Liver (tissue), 8 donors: ENCODE measurements at regions not wholly inside any gene's neighbourhood (a gene's known extent, or its start where the extent isn't known, plus 50 kb on each side); places are given as distances from the start of the nearest gene placed in this dataset.

Experiments used
- DNase-seq: peaks from one replicate; pipeline ENCODE4 v3.0.0-alpha.2; 2017; ENCODE audit warnings: low spot score
- H3K27ac ChIP-seq, 2 donors: one replicate each; pipeline ENCODE4 v1.7.0; 2013; ENCODE audit warnings: inconsistent platforms in 2 of 2, low read length in 2 of 2, control low read depth in 1 of 2, low read depth in 1 of 2, mild to moderate bottlenecking in 1 of 2
- H3K27me3 ChIP-seq, 4 donors: one replicate each; pipeline versions ENCODE4 v1.6.1 to v1.7.0; 2013; ENCODE audit warnings: low read length in 3 of 4, inconsistent platforms in 1 of 4, mild to moderate bottlenecking in 1 of 4, moderate library complexity in 1 of 4; ENCODE audit not compliant: control insufficient read depth in 4 of 4, insufficient read depth in 4 of 4
- H3K36me3 ChIP-seq, 4 donors: one replicate each; pipeline versions ENCODE4 v1.6.1 to v1.7.0; 2013; ENCODE audit warnings: low read length in 3 of 4, mild to moderate bottlenecking in 3 of 4, low read depth in 1 of 4, moderate library complexity in 1 of 4; ENCODE audit not compliant: control insufficient read depth in 4 of 4, insufficient read depth in 3 of 4
- H3K4me1 ChIP-seq, 4 donors: one replicate each; pipeline versions ENCODE4 v1.6.1 to v1.7.0; 2013; ENCODE audit warnings: low read length in 3 of 4, mild to moderate bottlenecking in 3 of 4, moderate library complexity in 1 of 4; ENCODE audit not compliant: control insufficient read depth in 4 of 4, insufficient read depth in 4 of 4
- H3K4me3 ChIP-seq, 3 donors: one replicate each; pipeline versions ENCODE4 v1.6.1 to v1.7.0; 2013; ENCODE audit warnings: low read length in 3 of 3, control low read depth in 1 of 3, low read depth in 1 of 3, mild to moderate bottlenecking in 1 of 3
- H3K9ac ChIP-seq, 2 donors: one replicate each; pipeline ENCODE4 v1.7.0; 2013; ENCODE audit warnings: low read length in 2 of 2, mild to moderate bottlenecking in 2 of 2, moderate library complexity in 2 of 2, control low read depth in 1 of 2, low read depth in 1 of 2
- H3K9me3 ChIP-seq, 4 donors: one replicate each; pipeline versions ENCODE4 v1.6.1 to v1.7.0; 2013; ENCODE audit warnings: low read length in 3 of 4; ENCODE audit not compliant: control insufficient read depth in 4 of 4
- EGR1 ChIP-seq, 2 donors: IDR thresholded peaks; 2 replicates each; pipeline ENCODE4 v1.6.1; 2016 to 2018; ENCODE audit warnings: antibody characterized with exemption in 2 of 2, low read depth in 2 of 2
- FOXA1 ChIP-seq: IDR thresholded peaks from 2 replicates; pipeline ENCODE4 v1.6.1; 2016; ENCODE audit warnings: antibody characterized with exemption
- FOXA2 ChIP-seq: IDR thresholded peaks from 2 replicates; pipeline ENCODE4 v1.6.1; 2016; ENCODE audit warnings: antibody characterized with exemption
- GABPA ChIP-seq, 2 donors: IDR thresholded peaks in 1 of 2; conservative IDR thresholded peaks in 1 of 2; 2 replicates each; pipeline ENCODE4 v1.6.1; 2016; ENCODE audit warnings: antibody characterized with exemption in 2 of 2, mild to moderate bottlenecking in 1 of 2, moderate library complexity in 1 of 2
- HNF4A ChIP-seq, 2 donors: conservative IDR thresholded peaks; 2 replicates each; pipeline ENCODE4 v1.6.1; 2016; ENCODE audit warnings: antibody characterized with exemption in 2 of 2, mild to moderate bottlenecking in 2 of 2
- HNF4G ChIP-seq: IDR thresholded peaks from 2 replicates; pipeline ENCODE4 v1.6.1; 2016; ENCODE audit warnings: antibody characterized with exemption
- JUND ChIP-seq, 2 donors: IDR thresholded peaks; 2 replicates each; pipeline ENCODE4 v1.6.1; 2016; ENCODE audit warnings: antibody characterized with exemption in 2 of 2
- NR2F2 ChIP-seq: IDR thresholded peaks from 2 replicates; pipeline ENCODE4 v1.6.1; 2016; ENCODE audit warnings: antibody characterized with exemption
- RAD21 ChIP-seq, 2 donors: IDR thresholded peaks; 2 replicates each; pipeline ENCODE4 v1.6.1; 2016; ENCODE audit warnings: antibody characterized with exemption in 2 of 2, mild to moderate bottlenecking in 2 of 2
- RXRA ChIP-seq, 2 donors: IDR thresholded peaks; 2 replicates each; pipeline ENCODE4 v1.6.1; 2017 to 2018; ENCODE audit warnings: antibody characterized with exemption in 2 of 2, mild to moderate bottlenecking in 1 of 2
- SP1 ChIP-seq: IDR thresholded peaks from 2 replicates; pipeline ENCODE4 v1.6.1; 2018; ENCODE audit warnings: antibody characterized with exemption, mild to moderate bottlenecking
- TAF1 ChIP-seq: conservative IDR thresholded peaks from 2 replicates; pipeline ENCODE4 v1.6.1; 2016; ENCODE audit warnings: antibody characterized with exemption, mild to moderate bottlenecking
- YY1 ChIP-seq: IDR thresholded peaks from 2 replicates; pipeline ENCODE4 v1.6.1; 2016; ENCODE audit warnings: antibody characterized with exemption, mild to moderate bottlenecking
- WGBS: extraction: QIAGEN DNeasy Blood & Tissue Kit; methylation state at CpG from one replicate; pipeline ENCODE4 v1.1.7; 2013; 5-methylcytosine and 5-hydroxymethylcytosine counted together
- TF ChIP-seq, protein P1 (sequence below): IDR thresholded peaks from 2 replicates; pipeline ENCODE4 v1.6.1; 2016; ENCODE audit warnings: antibody characterized with exemption, mild to moderate bottlenecking
- TF ChIP-seq, protein P2 (sequence below): IDR thresholded peaks from 2 replicates; pipeline ENCODE4 v1.6.1; 2016; ENCODE audit warnings: antibody characterized with exemption
- TF ChIP-seq, protein P3 (sequence below): fragments of 150-350 bp; IDR thresholded peaks from 2 replicates; pipeline ENCODE4 v1.5.1; 2017; ENCODE audit warnings: improper control_type of control experiment, low read depth, low read length; ENCODE audit not compliant: missing input control
- TF ChIP-seq, protein P4 (sequence below): IDR thresholded peaks from 2 replicates; pipeline ENCODE4 v1.6.1; 2016; ENCODE audit warnings: antibody characterized with exemption
- TF ChIP-seq, protein P5 (sequence below): IDR thresholded peaks from 2 replicates; pipeline ENCODE4 v1.6.1; 2016; ENCODE audit warnings: antibody characterized with exemption
- donor health status: healthy.
- donor health status: healthy.
- donor health status: healthy.
- donor health status: healthy.
- donor health status: healthy.

DNA sequence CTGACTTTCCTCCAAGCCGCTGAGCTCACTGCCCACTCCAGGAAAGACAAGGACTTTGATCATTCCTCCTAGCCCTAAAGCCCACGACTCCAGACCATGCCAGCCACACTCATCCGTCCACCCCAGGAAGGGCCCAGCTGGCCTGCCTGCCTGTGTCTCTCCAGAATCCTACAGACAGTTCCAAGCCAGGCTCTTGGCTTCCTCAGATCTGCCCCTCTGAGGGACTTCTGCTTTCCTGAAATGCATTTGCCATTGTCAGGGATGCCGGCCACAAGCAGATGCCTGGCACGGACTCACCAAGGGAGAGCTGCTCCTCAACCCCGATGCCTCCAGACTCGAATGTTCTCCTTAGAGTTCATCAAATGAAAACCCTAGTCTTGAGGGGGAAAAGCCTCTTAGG is 155.8 kb downstream of the OAT start:
- Histone ChIP-seq H3K4me3 (no peak overlapping the region), H3K4me1 (no peaks in the 10 kb centered on the region), H3K36me3 (no peaks in the 10 kb centered on the region), H3K27ac (no peak overlapping the region), H3K27me3 (no peaks in the 10 kb centered on the region), H3K9me3 (peaks cover 3 to 6% (median 5%) of the 10 kb centered on the region in 4 donors), H3K9ac (no peak overlapping the region)
- 74% methylated on average over 7 of the region's 7 CpGs for WGBS
- DNase-seq: no peak
- TF ChIP-seq, protein P1, sequence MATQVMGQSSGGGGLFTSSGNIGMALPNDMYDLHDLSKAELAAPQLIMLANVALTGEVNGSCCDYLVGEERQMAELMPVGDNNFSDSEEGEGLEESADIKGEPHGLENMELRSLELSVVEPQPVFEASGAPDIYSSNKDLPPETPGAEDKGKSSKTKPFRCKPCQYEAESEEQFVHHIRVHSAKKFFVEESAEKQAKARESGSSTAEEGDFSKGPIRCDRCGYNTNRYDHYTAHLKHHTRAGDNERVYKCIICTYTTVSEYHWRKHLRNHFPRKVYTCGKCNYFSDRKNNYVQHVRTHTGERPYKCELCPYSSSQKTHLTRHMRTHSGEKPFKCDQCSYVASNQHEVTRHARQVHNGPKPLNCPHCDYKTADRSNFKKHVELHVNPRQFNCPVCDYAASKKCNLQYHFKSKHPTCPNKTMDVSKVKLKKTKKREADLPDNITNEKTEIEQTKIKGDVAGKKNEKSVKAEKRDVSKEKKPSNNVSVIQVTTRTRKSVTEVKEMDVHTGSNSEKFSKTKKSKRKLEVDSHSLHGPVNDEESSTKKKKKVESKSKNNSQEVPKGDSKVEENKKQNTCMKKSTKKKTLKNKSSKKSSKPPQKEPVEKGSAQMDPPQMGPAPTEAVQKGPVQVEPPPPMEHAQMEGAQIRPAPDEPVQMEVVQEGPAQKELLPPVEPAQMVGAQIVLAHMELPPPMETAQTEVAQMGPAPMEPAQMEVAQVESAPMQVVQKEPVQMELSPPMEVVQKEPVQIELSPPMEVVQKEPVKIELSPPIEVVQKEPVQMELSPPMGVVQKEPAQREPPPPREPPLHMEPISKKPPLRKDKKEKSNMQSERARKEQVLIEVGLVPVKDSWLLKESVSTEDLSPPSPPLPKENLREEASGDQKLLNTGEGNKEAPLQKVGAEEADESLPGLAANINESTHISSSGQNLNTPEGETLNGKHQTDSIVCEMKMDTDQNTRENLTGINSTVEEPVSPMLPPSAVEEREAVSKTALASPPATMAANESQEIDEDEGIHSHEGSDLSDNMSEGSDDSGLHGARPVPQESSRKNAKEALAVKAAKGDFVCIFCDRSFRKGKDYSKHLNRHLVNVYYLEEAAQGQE: no peak
- TF ChIP-seq RAD21 (IDR thresholded peaks at IDR 0.05) (no peak), YY1 (no peak), FOXA2 (no peak), JUND (IDR thresholded peaks at IDR 0.05) (no peak), RXRA (IDR thresholded peaks at IDR 0.05) (no peak), TAF1 (no peak), HNF4A (conservative IDR thresholded peaks at IDR 0.05) (no peak), HNF4G (no peak), SP1 (no peak), NR2F2 (no peak), GABPA (IDR thresholded peaks at IDR 0.05 in 1 of 2, conservative IDR thresholded peaks at IDR 0.05 in 1 of 2) (no peak), EGR1 (IDR thresholded peaks at IDR 0.05; ENCODE audit: low read depth in 2 of 2) (no peak), FOXA1 (no peak)
- TF ChIP-seq, protein P2, sequence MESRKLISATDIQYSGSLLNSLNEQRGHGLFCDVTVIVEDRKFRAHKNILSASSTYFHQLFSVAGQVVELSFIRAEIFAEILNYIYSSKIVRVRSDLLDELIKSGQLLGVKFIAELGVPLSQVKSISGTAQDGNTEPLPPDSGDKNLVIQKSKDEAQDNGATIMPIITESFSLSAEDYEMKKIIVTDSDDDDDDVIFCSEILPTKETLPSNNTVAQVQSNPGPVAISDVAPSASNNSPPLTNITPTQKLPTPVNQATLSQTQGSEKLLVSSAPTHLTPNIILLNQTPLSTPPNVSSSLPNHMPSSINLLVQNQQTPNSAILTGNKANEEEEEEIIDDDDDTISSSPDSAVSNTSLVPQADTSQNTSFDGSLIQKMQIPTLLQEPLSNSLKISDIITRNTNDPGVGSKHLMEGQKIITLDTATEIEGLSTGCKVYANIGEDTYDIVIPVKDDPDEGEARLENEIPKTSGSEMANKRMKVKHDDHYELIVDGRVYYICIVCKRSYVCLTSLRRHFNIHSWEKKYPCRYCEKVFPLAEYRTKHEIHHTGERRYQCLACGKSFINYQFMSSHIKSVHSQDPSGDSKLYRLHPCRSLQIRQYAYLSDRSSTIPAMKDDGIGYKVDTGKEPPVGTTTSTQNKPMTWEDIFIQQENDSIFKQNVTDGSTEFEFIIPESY: no peak
- TF ChIP-seq, protein P3, sequence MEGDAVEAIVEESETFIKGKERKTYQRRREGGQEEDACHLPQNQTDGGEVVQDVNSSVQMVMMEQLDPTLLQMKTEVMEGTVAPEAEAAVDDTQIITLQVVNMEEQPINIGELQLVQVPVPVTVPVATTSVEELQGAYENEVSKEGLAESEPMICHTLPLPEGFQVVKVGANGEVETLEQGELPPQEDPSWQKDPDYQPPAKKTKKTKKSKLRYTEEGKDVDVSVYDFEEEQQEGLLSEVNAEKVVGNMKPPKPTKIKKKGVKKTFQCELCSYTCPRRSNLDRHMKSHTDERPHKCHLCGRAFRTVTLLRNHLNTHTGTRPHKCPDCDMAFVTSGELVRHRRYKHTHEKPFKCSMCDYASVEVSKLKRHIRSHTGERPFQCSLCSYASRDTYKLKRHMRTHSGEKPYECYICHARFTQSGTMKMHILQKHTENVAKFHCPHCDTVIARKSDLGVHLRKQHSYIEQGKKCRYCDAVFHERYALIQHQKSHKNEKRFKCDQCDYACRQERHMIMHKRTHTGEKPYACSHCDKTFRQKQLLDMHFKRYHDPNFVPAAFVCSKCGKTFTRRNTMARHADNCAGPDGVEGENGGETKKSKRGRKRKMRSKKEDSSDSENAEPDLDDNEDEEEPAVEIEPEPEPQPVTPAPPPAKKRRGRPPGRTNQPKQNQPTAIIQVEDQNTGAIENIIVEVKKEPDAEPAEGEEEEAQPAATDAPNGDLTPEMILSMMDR: no peak
- TF ChIP-seq, protein P4, sequence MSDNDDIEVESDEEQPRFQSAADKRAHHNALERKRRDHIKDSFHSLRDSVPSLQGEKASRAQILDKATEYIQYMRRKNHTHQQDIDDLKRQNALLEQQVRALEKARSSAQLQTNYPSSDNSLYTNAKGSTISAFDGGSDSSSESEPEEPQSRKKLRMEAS: no peak
- TF ChIP-seq, protein P5, sequence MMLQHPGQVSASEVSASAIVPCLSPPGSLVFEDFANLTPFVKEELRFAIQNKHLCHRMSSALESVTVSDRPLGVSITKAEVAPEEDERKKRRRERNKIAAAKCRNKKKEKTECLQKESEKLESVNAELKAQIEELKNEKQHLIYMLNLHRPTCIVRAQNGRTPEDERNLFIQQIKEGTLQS: no peak
